ENCODE measurements at regions not wholly inside any gene's neighbourhood (a gene's known extent, or its start where the extent isn't known, plus 50 kb on each side); places are given as distances from the start of the nearest gene placed in this dataset.

DNA sequence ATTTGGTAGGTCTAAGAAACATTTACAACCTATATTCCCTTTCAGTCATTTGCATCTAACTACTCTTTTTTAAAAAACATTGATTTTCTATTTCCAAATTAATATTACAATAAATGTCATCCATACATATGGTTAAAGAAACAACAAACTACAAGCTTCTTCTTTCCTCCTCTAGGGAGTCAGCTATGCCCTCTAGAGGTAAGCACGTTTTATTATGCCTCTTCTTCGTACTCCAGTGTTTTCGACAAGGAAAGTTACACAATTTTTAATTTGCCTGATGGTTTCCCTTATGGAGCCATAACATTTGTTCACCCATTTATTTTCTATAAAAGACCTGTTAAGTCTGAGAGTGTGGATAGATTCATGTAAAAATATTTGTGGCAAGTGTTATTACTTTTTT lies 183.4 kb upstream of the CDH7 start:
- intact Hi-C loops (cut with DNase I), result no loop called here
- no peak overlapping the region for H3K27ac ChIP-seq (replicated peaks in 1 of 4)
- no peaks in the 10 kb centered on the region for H3K4me1 ChIP-seq
- DNase-seq (ENCODE audit: extremely low spot score), result no peak
- no peak overlapping the region for H3K4me3 ChIP-seq
- no peak for TF ChIP-seq POLR2A (IDR thresholded peaks at IDR 0.05; ENCODE audit: low read depth)
- TF ChIP-seq, protein P1, sequence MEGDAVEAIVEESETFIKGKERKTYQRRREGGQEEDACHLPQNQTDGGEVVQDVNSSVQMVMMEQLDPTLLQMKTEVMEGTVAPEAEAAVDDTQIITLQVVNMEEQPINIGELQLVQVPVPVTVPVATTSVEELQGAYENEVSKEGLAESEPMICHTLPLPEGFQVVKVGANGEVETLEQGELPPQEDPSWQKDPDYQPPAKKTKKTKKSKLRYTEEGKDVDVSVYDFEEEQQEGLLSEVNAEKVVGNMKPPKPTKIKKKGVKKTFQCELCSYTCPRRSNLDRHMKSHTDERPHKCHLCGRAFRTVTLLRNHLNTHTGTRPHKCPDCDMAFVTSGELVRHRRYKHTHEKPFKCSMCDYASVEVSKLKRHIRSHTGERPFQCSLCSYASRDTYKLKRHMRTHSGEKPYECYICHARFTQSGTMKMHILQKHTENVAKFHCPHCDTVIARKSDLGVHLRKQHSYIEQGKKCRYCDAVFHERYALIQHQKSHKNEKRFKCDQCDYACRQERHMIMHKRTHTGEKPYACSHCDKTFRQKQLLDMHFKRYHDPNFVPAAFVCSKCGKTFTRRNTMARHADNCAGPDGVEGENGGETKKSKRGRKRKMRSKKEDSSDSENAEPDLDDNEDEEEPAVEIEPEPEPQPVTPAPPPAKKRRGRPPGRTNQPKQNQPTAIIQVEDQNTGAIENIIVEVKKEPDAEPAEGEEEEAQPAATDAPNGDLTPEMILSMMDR (IDR thresholded peaks at IDR 0.05), result no peak
- TF ChIP-seq EP300 (IDR thresholded peaks at IDR 0.05), result no peak
- TF ChIP-seq POLR2AphosphoS5 (IDR thresholded peaks at IDR 0.05), result no peak
- H3K36me3 ChIP-seq, result no peaks in the 10 kb centered on the region
- H3K9me3 ChIP-seq, result no peaks in the 10 kb centered on the region
- 15% methylated on average over 3 of the region's 3 CpGs for WGBS
- H3K27me3 ChIP-seq, result no peaks in the 10 kb centered on the region

DNA sequence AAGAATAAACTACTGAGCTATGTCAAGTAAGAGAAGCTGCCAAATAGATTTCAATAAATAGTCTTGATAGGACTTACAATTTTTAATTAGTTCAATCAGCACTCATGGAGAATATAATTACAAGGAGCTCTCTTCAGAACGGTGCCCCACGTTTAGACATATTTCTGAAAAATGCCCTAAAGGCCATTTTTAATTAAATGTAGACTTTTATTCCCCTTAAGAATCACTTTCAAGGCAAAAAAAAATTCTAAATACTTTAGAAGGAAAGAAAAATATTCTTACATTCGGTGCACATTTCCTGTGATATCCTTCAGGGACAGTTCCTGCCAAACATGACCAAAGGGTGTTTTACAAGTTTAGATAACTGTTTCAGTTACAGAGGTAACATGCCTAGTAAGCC lies 202.5 kb upstream of the CDH7 start:
- TF ChIP-seq POLR2A (IDR thresholded peaks at IDR 0.05; ENCODE audit: low read depth) (no peak), POLR2AphosphoS5 (IDR thresholded peaks at IDR 0.05) (no peak), EP300 (IDR thresholded peaks at IDR 0.05) (no peak)
- TF ChIP-seq, protein P1 (IDR thresholded peaks at IDR 0.05), result no peak
- intact Hi-C loops (cut with DNase I), result no loop called here
- H3K9me3 ChIP-seq, result no peaks in the 10 kb centered on the region
- no peak for DNase-seq (ENCODE audit: extremely low spot score)
- H3K4me1 ChIP-seq, result no peaks in the 10 kb centered on the region
- WGBS, result 44% methylated on average over 3 of the region's 3 CpGs
- H3K27ac ChIP-seq (replicated peaks in 1 of 4), result no peak overlapping the region
- no peaks in the 10 kb centered on the region for H3K36me3 ChIP-seq
- H3K4me3 ChIP-seq, result no peak overlapping the region
- H3K27me3 ChIP-seq, result no peaks in the 10 kb centered on the region

DNA sequence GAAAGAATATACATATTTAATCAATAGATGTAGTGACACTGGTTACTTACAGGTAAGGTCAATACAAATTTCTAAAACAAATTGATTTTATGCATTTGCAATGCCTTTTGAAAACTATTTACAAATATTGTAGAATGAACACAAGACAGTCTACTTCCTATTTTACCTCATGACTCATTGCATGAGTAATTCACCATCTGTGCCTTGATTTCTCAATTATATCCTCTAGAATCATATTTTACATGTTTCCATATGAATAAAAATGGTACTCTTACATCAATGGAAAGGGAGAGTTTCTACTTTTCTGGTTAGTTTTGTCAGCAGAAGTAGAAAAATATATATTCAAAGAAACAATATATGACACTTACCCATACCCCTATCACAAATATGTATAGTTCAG lies 203.8 kb upstream of the CDH7 start:
- no peak for TF ChIP-seq POLR2AphosphoS5 (IDR thresholded peaks at IDR 0.05)
- TF ChIP-seq, protein P1 (IDR thresholded peaks at IDR 0.05), result no peak
- Histone ChIP-seq H3K36me3 (no peaks in the 10 kb centered on the region), H3K4me3 (no peak overlapping the region), H3K4me1 (no peaks in the 10 kb centered on the region), H3K27me3 (no peaks in the 10 kb centered on the region), H3K27ac (replicated peaks in 1 of 4) (no peak overlapping the region), H3K9me3 (no peaks in the 10 kb centered on the region)
- no peak for DNase-seq (ENCODE audit: extremely low spot score)
- intact Hi-C loops (cut with DNase I), result no loop called here

DNA sequence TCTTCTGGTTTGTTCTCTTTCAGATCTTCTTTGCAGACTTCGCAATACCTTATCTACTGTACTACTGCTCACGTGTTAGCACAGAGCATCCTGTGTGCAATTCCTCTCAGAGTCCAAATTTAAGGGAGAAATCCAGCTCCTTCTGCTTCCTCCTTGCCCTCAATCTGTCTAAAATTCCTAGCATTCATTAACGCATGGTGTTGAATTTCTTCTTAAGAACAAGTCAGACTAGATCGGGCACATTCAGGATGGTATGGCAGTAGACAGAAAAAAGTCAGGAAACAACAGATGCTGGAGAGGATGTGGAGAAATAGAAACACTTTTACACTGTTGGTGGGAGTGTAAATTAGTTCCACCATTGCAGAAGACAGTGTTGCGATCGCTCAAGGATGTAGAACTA lies 206.1 kb upstream of the CDH7 start:
- DNase-seq (ENCODE audit: extremely low spot score), result no peak
- H3K4me3 ChIP-seq, result no peak overlapping the region
- H3K27ac ChIP-seq (replicated peaks in 1 of 4), result no peak overlapping the region
- 95% methylated on average over 6 of the region's 6 CpGs for WGBS
- H3K27me3 ChIP-seq, result no peaks in the 10 kb centered on the region
- no peaks in the 10 kb centered on the region for H3K9me3 ChIP-seq
- intact Hi-C loops (cut with DNase I), result no loop called here
- TF ChIP-seq POLR2AphosphoS5 (IDR thresholded peaks at IDR 0.05), result no peak
- no peaks in the 10 kb centered on the region for H3K36me3 ChIP-seq
- H3K4me1 ChIP-seq, result no peaks in the 10 kb centered on the region

DNA sequence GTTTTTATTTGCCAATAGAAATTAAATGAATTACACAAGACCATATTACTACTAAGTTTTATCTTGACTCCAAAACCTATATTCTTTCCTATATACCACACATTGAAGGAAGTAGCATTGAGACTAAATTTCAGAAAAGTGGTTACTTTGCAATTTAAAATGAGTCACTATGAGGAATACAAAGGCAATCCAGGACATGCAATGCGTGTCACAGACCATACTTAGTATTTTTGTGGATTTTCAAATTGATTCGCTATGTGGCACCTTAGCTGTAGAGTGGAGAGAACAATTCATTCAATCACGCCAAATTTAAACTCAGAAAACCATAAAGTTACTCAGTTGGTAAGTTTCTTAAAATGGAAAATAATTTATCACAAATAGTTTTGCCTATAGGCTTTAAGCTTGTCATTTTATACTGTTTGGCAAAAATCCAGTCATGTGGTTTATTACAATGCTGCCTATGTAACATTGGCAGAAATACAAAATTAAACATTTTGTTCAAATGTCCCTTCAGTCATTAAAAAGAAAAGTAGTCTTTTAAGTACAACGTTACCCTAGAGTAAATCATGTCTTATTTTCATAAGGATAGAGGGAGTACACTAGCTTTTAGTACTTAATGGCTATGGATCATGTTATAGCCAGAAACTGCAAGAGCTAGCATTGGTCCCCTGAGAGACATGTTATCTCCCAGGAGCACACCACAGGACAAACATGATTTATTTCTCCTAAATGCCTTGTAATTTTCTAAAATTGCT lies 222.8 kb upstream of the CDH7 start:
- intact Hi-C loops (cut with DNase I), result no loop called here
- Histone ChIP-seq H3K27me3 (no peaks in the 10 kb centered on the region), H3K4me3 (no peak overlapping the region), H3K9me3 (no peaks in the 10 kb centered on the region), H3K36me3 (no peaks in the 10 kb centered on the region), H3K27ac (replicated peaks in 1 of 4) (no peak overlapping the region), H3K4me1 (no peaks in the 10 kb centered on the region)
- TF ChIP-seq EP300 (IDR thresholded peaks at IDR 0.05) (no peak), POLR2A (IDR thresholded peaks at IDR 0.05; ENCODE audit: low read depth) (no peak), POLR2AphosphoS5 (IDR thresholded peaks at IDR 0.05) (no peak)
- TF ChIP-seq, protein P1 (IDR thresholded peaks at IDR 0.05), result no peak
- WGBS, result 64% methylated on average over 4 of the region's 4 CpGs
- no peak for DNase-seq (ENCODE audit: extremely low spot score)

Measured in esophagus muscularis mucosa (tissue), 4 donors.